Testis (tissue), 2 donors: ENCODE measurements at regions not wholly inside any gene's neighbourhood (a gene's known extent, or its start where the extent isn't known, plus 50 kb on each side); places are given as distances from the start of the nearest gene placed in this dataset.
"Not testable (repeated sequence)": the region's sequence is repeated elsewhere in the genome, so short reads cannot be mapped to it uniquely, and the experiment has no call there.

Experiments
- CTCF ChIP-seq, 3 experiments: fragments of 450-650 bp in 2 of 3; fragments of 200-600 bp in 1 of 3; sonication (generic) in 1 of 3; IDR thresholded peaks; one replicate each; pipeline ENCODE4 v1.5.1; 2016 to 2019; ENCODE audit warnings: antibody characterized with exemption in 3 of 3, mild to moderate bottlenecking in 2 of 3, moderate library complexity in 1 of 3
- POLR2A ChIP-seq: fragments of 450-650 bp; IDR thresholded peaks from one replicate; pipeline ENCODE4 v1.6.1; 2017; ENCODE audit warnings: antibody characterized with exemption, mild to moderate bottlenecking, moderate library complexity

GRCh38 chr15:44819331-44819987, 83.1 kb downstream of the TRIM69 start:
- TF ChIP-seq POLR2A; CTCF (IDR thresholded peaks at IDR 0.05): not testable (repeated sequence)
